Fibroblast of peridontal ligament (primary cell): ENCODE measurements at regions not wholly inside any gene's neighbourhood (a gene's known extent, or its start where the extent isn't known, plus 50 kb on each side); places are given as distances from the start of the nearest gene placed in this dataset.

ENCODE experiments used
- DNase-seq: peaks from one replicate; pipeline ENCODE4 v3.0.0-alpha.2; 2010; ENCODE audit errors: extremely low read depth

GRCh38 chr21:38741092-38741949 is 64.4 kb upstream of the ETS2 start:
- DNase-seq: no peak

- no peak for DNase-seq
Measured at GRCh38 chr21:38741950-38742256, 63.8 kb upstream of the ETS2 start.

GRCh38 chr21:38742580-38743260 is 63.0 kb upstream of the ETS2 start:
- no peak for DNase-seq

- no peak for DNase-seq
Measured at GRCh38 chr21:38743772-38744529, 61.8 kb upstream of the ETS2 start.

- DNase-seq: no peak
Measured at GRCh38 chr21:38744861-38745260, 60.9 kb upstream of the ETS2 start.

GRCh38 chr21:38747810-38748209 is 57.9 kb upstream of the ETS2 start:
- DNase-seq: no peak

- no peak for DNase-seq
Measured at GRCh38 chr21:38751379-38752050, 54.2 kb upstream of the ETS2 start.

GRCh38 chr21:38752051-38752505 is 53.7 kb upstream of the ETS2 start:
- no peak for DNase-seq

- DNase-seq: no peak
Measured at GRCh38 chr21:38753114-38753513, 52.6 kb upstream of the ETS2 start.

GRCh38 chr21:38753557-38753971 is 52.2 kb upstream of the ETS2 start:
- no peak for DNase-seq
